GM21423 (cell line): ENCODE measurements at regions not wholly inside any gene's neighbourhood (a gene's known extent, or its start where the extent isn't known, plus 50 kb on each side); places are given as distances from the start of the nearest gene placed in this dataset.

Source experiments
- ATAC-seq: cut with Tn5 transposase; IDR thresholded peaks from one replicate; pipeline ENCODE4 v1.9.1; 2021; ENCODE audit warnings: mild to moderate bottlenecking, moderate library complexity; ENCODE audit not compliant: unreplicated experiment

GRCh38 chr16:65936096-65936495, 430.4 kb upstream of the CDH5 start:
- no peak for ATAC-seq

GRCh38 chr16:65934443-65934842, 432.0 kb upstream of the CDH5 start:
- ATAC-seq = no peak

- ATAC-seq = no peak
Observed at GRCh38 chr16:65933703-65934102, 432.8 kb upstream of the CDH5 start.

- no peak for ATAC-seq
Observed at GRCh38 chr16:65932350-65933072, 434.0 kb upstream of the CDH5 start.

GRCh38 chr16:65922923-65923322, 443.6 kb upstream of the CDH5 start:
- ATAC-seq = no peak

- ATAC-seq = no peak
Observed at GRCh38 chr16:65919986-65920376, 446.5 kb upstream of the CDH5 start.

- no peak for ATAC-seq
Observed at GRCh38 chr16:65919145-65919985, 447.1 kb upstream of the CDH5 start.

- ATAC-seq = no peak
Observed at GRCh38 chr16:65917466-65917865, 449.0 kb upstream of the CDH5 start.

GRCh38 chr16:65916995-65917394, 449.5 kb upstream of the CDH5 start:
- no peak for ATAC-seq

GRCh38 chr16:65910291-65910690, 456.2 kb upstream of the CDH5 start:
- no peak for ATAC-seq

- no peak for ATAC-seq
Observed at GRCh38 chr16:65909310-65910050, 457.0 kb upstream of the CDH5 start.

GRCh38 chr16:65908568-65908967, 457.9 kb upstream of the CDH5 start:
- no peak for ATAC-seq

GRCh38 chr16:65905331-65905730, 461.2 kb upstream of the CDH5 start:
- no peak for ATAC-seq

GRCh38 chr16:65896448-65897153, 469.9 kb upstream of the CDH5 start:
- no peak for ATAC-seq

- no peak for ATAC-seq
Observed at GRCh38 chr16:65895906-65896305, 470.6 kb upstream of the CDH5 start.

GRCh38 chr16:65895486-65895885, 471.0 kb upstream of the CDH5 start:
- ATAC-seq = no peak

GRCh38 chr16:65890203-65890602, 476.3 kb upstream of the CDH5 start:
- ATAC-seq = no peak

GRCh38 chr16:65889533-65889966, 476.9 kb upstream of the CDH5 start:
- ATAC-seq = no peak

GRCh38 chr16:65888201-65888600, 478.3 kb upstream of the CDH5 start:
- no peak for ATAC-seq

- no peak for ATAC-seq
Observed at GRCh38 chr16:65884018-65884417, 482.5 kb upstream of the CDH5 start.

- no peak for ATAC-seq
Observed at GRCh38 chr16:65878347-65878746, 488.1 kb upstream of the CDH5 start.
